Thymus (tissue), 11 donors: ENCODE measurements at regions not wholly inside any gene's neighbourhood (a gene's known extent, or its start where the extent isn't known, plus 50 kb on each side); places are given as distances from the start of the nearest gene placed in this dataset.

Experiments
- DNase-seq, 9 donors: peaks; one replicate each; pipeline ENCODE4 v3.0.0-alpha.2; 2013; ENCODE audit warnings: low spot score in 9 of 9, low read depth in 6 of 9, missing footprints in 1 of 9
- H3K27ac ChIP-seq, 2 donors: one replicate each; pipeline ENCODE4 v1.5.1; 2013; ENCODE audit warnings: control low read depth in 1 of 2, low read depth in 1 of 2, low read length in 1 of 2, mild to moderate bottlenecking in 1 of 2, moderate library complexity in 1 of 2
- H3K27me3 ChIP-seq, 2 donors: one replicate each; pipeline ENCODE4 v1.5.1; 2013; ENCODE audit warnings: low read length in 1 of 2; ENCODE audit not compliant: control insufficient read depth in 2 of 2, insufficient read depth in 1 of 2
- H3K36me3 ChIP-seq, 2 donors: one replicate each; pipeline ENCODE4 v1.5.1; 2013; ENCODE audit warnings: low read length in 1 of 2, mild to moderate bottlenecking in 1 of 2, moderate library complexity in 1 of 2; ENCODE audit not compliant: control insufficient read depth in 2 of 2, insufficient read depth in 2 of 2
- H3K4me1 ChIP-seq, 2 donors: one replicate each; pipeline ENCODE4 v1.5.1; 2013; ENCODE audit warnings: low read length in 2 of 2; ENCODE audit not compliant: control insufficient read depth in 2 of 2, insufficient read depth in 2 of 2
- H3K4me3 ChIP-seq, 2 donors: one replicate each; pipeline ENCODE4 v1.5.1; 2013; ENCODE audit warnings: low read length in 2 of 2, control low read depth in 1 of 2, mild to moderate bottlenecking in 1 of 2
- H3K9me3 ChIP-seq, 2 donors: one replicate each; pipeline ENCODE4 v1.5.1; 2013; ENCODE audit warnings: low read length in 1 of 2, mild to moderate bottlenecking in 1 of 2; ENCODE audit not compliant: control insufficient read depth in 2 of 2, insufficient read depth in 1 of 2
- WGBS: extraction: QIAGEN DNeasy Blood & Tissue Kit; methylation state at CpG from one replicate; pipeline ENCODE4 v1.1.7; 2013; 5-methylcytosine and 5-hydroxymethylcytosine counted together
- donor health status: healthy.

DNA sequence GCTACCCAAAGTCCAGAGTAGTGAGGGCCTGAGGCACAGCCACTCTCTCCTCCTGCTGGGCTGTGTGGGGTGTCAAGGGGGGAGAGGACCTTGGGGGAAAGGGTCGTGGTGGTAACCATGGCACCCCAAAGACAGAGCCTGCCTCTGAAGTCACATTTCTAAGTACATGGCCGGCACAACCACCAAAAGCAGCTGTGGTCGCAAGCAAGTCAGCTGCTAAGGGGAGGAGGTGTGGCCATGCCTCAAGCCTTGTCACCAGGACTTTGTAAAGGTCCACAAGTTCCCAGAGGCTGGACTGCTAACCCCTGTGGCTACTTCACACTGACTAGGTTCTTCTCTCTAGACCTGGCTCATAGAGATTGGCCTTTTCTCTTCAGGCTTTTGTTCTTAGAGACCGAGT is 310.6 kb downstream of the LMX1A start:
- 75% methylated on average over 4 of the region's 4 CpGs for WGBS

DNA sequence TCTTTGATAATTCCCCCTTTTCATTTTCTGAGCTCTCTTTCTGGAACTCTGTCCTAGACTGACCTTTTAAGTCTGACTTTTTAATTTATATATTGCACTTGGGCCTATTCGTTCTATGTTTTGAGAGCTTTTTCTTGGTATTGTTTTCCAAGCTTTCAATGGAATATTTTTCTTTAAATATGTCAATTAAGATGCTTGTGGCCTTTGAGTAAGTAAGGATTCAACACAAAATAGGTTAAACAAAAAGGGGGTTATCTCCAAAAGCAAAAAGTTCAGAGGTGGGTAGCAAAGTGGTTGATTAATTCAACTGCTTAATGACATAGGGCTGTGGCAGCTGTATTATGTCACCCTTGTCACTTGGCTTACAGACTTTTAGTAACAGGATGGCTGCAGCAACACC is 315.9 kb downstream of the LMX1A start:
- Histone ChIP-seq H3K4me1 (no peaks in the 10 kb centered on the region), H3K27ac (no peak overlapping the region), H3K9me3 (no peaks in the 10 kb centered on the region), H3K36me3 (no peaks in the 10 kb centered on the region), H3K4me3 (no peak overlapping the region), H3K27me3 (no peaks in the 10 kb centered on the region)
- WGBS = 96% methylated on average over 1 of the region's 1 CpG
- DNase-seq = no peak

More for the DNA sequence above, 310.6 kb downstream of the LMX1A start:
- Histone ChIP-seq H3K9me3 (no peaks in the 10 kb centered on the region), H3K4me1 (no peaks in the 10 kb centered on the region), H3K4me3 (no peak overlapping the region), H3K27me3 (no peaks in the 10 kb centered on the region), H3K36me3 (no peaks in the 10 kb centered on the region), H3K27ac (no peak overlapping the region)
- no peak for DNase-seq

DNA sequence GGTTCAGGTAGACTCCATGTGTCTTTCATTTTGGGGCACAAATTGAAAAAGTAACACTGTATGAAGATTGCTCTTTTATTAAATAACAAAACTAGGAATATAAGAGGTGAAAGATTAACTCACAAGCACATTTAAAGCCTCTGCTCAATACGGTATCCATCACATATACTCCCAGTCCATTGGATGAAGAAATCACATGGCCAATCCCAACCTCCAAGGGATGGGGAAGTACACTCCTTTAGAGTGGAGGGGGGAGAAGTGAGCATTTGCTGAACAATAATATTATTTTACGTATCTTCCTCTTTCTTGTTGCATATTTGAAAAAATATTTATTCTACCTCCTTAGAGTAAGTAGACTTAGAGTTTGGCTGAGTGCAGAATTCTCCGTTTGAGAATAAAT is 316.5 kb downstream of the LMX1A start:
- no peak for DNase-seq
- Histone ChIP-seq H3K4me3 (no peak overlapping the region), H3K36me3 (no peaks in the 10 kb centered on the region), H3K27me3 (no peaks in the 10 kb centered on the region), H3K9me3 (no peaks in the 10 kb centered on the region), H3K4me1 (no peaks in the 10 kb centered on the region), H3K27ac (no peak overlapping the region)
- 75% methylated on average over 3 of the region's 3 CpGs for WGBS

DNA sequence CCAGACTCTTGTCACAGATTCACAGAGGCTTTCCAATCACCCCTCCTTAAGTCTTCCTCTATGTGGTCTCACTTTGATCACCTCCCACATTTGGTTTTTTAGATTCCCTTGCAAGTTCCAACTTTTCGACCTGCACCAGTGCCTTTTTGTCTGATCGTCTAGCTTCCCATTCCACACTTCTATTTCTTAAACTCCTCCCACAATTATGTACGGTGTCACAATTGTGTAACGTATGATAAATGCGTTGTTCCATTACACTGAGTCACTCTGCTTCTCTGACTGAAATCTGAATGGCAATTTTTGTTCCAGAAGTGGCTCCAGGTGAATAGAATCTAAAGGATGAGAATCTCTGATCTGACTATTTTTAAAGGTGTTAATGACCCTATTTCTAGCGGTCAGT is 320.1 kb downstream of the LMX1A start:
- Histone ChIP-seq H3K9me3 (no peaks in the 10 kb centered on the region), H3K27ac (no peak overlapping the region), H3K4me1 (no peaks in the 10 kb centered on the region), H3K36me3 (no peaks in the 10 kb centered on the region), H3K4me3 (no peak overlapping the region), H3K27me3 (no peaks in the 10 kb centered on the region)
- WGBS = 94% methylated on average over 6 of the region's 6 CpGs
- DNase-seq = no peak

DNA sequence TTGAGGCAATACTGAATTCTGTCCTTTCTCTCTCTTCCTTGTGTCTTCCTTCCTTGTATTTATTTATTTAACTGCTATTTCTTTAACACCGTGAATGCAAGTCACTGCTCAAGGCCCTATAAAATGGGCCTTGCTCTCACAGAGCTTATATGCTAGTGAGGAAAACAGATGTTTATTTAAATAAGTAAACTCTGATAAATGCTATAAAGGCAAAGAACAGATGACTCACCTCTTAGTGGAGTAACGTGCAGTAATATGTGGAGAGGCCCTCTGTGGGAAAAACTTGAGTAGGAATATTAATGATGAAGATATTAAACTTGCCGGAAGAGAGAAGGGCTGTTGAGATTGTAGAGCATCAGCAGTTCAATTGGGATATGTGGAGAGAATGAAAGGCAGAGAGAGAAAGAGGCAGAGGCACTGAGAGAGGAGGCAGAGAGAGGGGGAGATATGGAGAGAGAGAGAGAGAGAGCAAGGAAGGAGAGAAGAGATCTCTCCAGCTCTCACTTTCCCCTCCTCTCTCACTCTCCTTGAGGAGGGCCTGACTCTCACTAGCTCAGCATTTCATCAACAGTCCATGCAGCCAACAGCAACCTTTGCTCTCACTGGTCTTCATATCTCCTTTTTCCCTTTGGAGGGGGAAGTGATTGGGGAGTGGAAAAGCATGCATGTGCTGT is 322.2 kb downstream of the LMX1A start:
- no peak overlapping the region for H3K4me3 ChIP-seq
- 84% methylated on average over 3 of the region's 3 CpGs for WGBS
- H3K36me3 ChIP-seq = no peaks in the 10 kb centered on the region
- no peak for DNase-seq
- no peaks in the 10 kb centered on the region for H3K27me3 ChIP-seq
- H3K9me3 ChIP-seq = no peaks in the 10 kb centered on the region
- H3K4me1 ChIP-seq = no peaks in the 10 kb centered on the region
- no peak overlapping the region for H3K27ac ChIP-seq

DNA sequence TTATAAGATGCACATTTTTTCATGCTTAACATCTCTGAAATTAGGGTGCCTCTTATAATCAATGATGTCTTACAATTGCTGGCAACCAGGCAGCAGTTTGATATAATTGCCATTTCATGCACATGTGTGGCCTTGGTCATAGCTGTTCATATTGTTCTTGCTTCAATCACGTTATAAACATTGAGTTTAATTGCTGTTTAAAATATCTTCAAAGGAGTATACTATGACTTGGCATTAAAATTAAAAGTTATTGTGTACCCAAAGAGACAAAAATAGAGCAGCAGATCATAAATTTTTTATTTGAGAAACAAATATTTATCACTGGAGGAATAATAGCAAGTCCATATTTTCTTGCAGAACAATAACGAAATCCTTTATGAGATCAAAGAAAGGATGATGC is 325.5 kb downstream of the LMX1A start:
- DNase-seq = no peak
- Histone ChIP-seq H3K4me1 (no peaks in the 10 kb centered on the region), H3K36me3 (no peaks in the 10 kb centered on the region), H3K27me3 (no peaks in the 10 kb centered on the region), H3K27ac (no peak overlapping the region), H3K9me3 (no peaks in the 10 kb centered on the region), H3K4me3 (no peak overlapping the region)
- WGBS = 93% methylated on average over 2 of the region's 2 CpGs

DNA sequence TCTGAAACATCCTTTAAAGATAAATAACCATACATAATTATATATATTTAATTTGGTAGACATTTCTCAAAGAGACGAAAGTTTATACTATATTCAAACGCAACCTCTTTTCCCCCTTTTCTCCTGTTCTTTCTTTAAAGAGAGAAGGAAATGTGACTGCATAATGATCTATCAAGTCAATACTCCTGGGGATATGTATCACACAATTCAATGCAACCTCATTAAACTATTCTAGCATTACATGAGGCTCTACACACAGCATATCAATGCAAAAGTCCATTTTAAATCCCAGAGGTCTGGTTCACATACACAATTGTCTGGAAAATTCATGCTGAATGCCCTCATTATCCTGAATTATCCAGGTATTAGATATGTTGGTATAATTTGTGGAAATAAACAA is 330.7 kb downstream of the LMX1A start:
- H3K36me3 ChIP-seq = no peaks in the 10 kb centered on the region
- no peaks in the 10 kb centered on the region for H3K4me1 ChIP-seq
- WGBS = 98% methylated on average over 2 of the region's 2 CpGs
- no peak overlapping the region for H3K4me3 ChIP-seq
- no peak overlapping the region for H3K27ac ChIP-seq
- DNase-seq = no peak
- no peaks in the 10 kb centered on the region for H3K27me3 ChIP-seq
- no peaks in the 10 kb centered on the region for H3K9me3 ChIP-seq

DNA sequence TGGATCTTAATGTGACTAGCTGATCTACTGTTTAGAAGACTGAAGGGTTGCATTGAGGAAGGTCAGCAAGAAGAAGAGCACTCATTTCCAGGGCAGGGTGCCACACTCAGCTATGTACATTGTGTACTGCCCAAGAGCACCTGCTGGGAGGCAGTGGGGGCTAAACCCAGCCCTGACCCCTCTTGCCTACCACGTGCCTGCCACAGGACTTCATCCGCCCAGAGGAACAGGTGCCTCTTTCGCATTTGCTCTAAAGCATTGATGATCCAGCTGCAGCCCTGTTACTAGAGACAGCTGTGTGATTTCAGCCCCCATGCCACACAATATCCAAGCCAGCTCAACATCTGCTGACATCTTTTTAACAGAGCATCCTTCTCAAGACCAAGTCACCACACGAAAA is 341.8 kb downstream of the LMX1A start:
- H3K27me3 ChIP-seq = no peaks in the 10 kb centered on the region
- H3K27ac ChIP-seq = no peak overlapping the region
- no peaks in the 10 kb centered on the region for H3K4me1 ChIP-seq
- WGBS = 96% methylated on average over 4 of the region's 4 CpGs
- no peaks in the 10 kb centered on the region for H3K9me3 ChIP-seq
- no peak for DNase-seq
- H3K4me3 ChIP-seq = no peak overlapping the region
- no peaks in the 10 kb centered on the region for H3K36me3 ChIP-seq

DNA sequence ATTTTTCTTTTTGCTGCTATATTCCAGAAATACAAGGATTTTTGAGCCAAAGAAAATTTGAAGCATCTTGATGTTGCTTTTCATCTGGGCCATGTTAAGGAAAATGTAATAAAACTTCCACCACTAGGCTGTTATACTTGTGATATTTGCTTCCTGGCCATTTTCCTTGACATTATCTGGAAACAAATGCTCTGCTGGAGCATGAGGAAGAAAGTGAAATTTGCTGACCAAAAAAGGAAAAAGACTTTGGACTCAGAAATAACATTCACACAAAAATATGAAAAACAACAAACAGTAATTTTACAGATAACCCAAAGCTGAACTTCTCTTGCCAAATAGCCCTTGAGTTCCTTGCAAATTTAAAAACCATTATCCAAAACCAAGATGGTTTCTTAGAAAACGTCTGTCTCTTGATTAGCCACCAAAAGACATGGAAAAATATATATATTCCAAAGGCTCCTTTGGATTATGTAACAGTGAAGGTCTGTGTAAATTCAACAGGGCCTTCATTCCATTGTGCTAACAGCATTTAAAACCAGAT is 344.5 kb downstream of the LMX1A start:
- Histone ChIP-seq H3K9me3 (no peaks in the 10 kb centered on the region), H3K4me3 (no peak overlapping the region), H3K36me3 (no peaks in the 10 kb centered on the region), H3K27ac (no peak overlapping the region), H3K27me3 (no peaks in the 10 kb centered on the region), H3K4me1 (no peaks in the 10 kb centered on the region)
- DNase-seq = no peak
- WGBS = 71% methylated on average over 1 of the region's 1 CpG
